ENCODE measurements at regions not wholly inside any gene's neighbourhood (a gene's known extent, or its start where the extent isn't known, plus 50 kb on each side); places are given as distances from the start of the nearest gene placed in this dataset.

DNA sequence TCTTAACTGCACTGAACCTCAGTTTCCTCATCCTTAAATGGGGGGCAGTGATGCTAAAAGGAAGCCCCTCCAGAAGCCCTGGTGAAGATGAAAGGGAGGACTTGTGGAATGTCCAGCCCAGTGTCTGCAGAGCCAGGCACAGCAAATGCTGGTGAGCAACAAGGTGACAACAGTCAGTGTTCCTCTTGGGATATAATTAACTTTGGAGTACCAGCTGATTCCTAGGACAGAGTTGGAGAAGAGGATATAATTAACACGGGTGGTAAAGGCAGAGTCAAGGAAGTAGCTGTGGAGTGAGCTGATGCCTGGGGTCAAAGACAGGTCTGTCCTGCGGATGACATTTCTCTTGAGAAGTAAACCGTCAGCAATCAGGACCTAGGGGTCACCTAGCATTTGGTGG is 60.7 kb upstream of the MRPS6 start:
- no peaks in the 10 kb centered on the region for H3K36me3 ChIP-seq
- H3K4me1 ChIP-seq: no peaks in the 10 kb centered on the region
- no peaks in the 10 kb centered on the region for H3K27me3 ChIP-seq
- H3K9me3 ChIP-seq: peaks cover 0 to 6% of the 10 kb centered on the region in 2 donors
- no peak overlapping the region for H3K27ac ChIP-seq
- 76 to 82% methylated on average over 3 of the region's 3 CpGs for WGBS, 2 donors (ENCODE audit: low coverage in 1 of 2)
- intact Hi-C loops (cut with DNase I; ENCODE audit: low total_unique reads) (no loop called here), in situ Hi-C loops (cut with MboI; ENCODE audit: low pct_ligation_motif_present in 1 of 4, low pct_unique_long_range_greater_than_20kb in 1 of 4, low sequenced_read_pairs in 3 of 4) (no loop called here)
- no peak for DNase-seq
- no peak overlapping the region for H3K4me3 ChIP-seq
- TF ChIP-seq POLR2A (IDR thresholded peaks at IDR 0.05) (no peak), POLR2AphosphoS5 (IDR thresholded peaks at IDR 0.05) (no peak), EP300 (IDR thresholded peaks at IDR 0.05; ENCODE audit: low read depth) (no peak)
- TF ChIP-seq, protein P1, sequence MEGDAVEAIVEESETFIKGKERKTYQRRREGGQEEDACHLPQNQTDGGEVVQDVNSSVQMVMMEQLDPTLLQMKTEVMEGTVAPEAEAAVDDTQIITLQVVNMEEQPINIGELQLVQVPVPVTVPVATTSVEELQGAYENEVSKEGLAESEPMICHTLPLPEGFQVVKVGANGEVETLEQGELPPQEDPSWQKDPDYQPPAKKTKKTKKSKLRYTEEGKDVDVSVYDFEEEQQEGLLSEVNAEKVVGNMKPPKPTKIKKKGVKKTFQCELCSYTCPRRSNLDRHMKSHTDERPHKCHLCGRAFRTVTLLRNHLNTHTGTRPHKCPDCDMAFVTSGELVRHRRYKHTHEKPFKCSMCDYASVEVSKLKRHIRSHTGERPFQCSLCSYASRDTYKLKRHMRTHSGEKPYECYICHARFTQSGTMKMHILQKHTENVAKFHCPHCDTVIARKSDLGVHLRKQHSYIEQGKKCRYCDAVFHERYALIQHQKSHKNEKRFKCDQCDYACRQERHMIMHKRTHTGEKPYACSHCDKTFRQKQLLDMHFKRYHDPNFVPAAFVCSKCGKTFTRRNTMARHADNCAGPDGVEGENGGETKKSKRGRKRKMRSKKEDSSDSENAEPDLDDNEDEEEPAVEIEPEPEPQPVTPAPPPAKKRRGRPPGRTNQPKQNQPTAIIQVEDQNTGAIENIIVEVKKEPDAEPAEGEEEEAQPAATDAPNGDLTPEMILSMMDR (IDR thresholded peaks at IDR 0.05): no peak

DNA sequence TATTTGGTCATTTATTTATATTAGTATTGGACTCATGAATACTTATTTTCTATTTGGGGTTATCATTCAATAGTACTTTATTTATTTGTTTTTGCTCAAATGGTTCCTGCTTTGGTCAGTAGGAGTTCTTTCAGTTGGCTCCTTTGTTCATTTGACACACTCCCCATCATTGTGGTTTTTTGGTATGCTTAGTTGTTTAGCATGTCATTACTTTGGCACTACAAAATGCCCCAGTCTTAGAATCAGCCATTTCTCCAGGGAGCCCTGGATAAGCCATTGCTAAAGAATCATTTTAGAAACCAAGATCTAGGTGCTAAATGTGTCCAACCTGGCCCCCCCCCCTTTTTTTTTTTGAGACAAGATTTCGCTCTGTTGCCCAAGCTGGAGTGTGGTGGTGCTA is 61.7 kb upstream of the MRPS6 start:
- Histone ChIP-seq H3K4me3 (no peak overlapping the region), H3K36me3 (no peaks in the 10 kb centered on the region), H3K4me1 (no peaks in the 10 kb centered on the region), H3K9me3 (peaks cover 0 to 6% of the 10 kb centered on the region in 2 donors), H3K27ac (no peak overlapping the region), H3K27me3 (no peaks in the 10 kb centered on the region)
- DNase-seq: no peak
- WGBS, 2 donors (ENCODE audit: low coverage in 1 of 2): 93 to 100% methylated on average over 1 of the region's 1 CpG
- intact Hi-C loops (cut with DNase I; ENCODE audit: low total_unique reads): no loop called here
- TF ChIP-seq POLR2AphosphoS5 (IDR thresholded peaks at IDR 0.05): no peak
- in situ Hi-C loops (cut with MboI; ENCODE audit: low pct_ligation_motif_present in 1 of 4, low pct_unique_long_range_greater_than_20kb in 1 of 4, low sequenced_read_pairs in 3 of 4): no loop called here

DNA sequence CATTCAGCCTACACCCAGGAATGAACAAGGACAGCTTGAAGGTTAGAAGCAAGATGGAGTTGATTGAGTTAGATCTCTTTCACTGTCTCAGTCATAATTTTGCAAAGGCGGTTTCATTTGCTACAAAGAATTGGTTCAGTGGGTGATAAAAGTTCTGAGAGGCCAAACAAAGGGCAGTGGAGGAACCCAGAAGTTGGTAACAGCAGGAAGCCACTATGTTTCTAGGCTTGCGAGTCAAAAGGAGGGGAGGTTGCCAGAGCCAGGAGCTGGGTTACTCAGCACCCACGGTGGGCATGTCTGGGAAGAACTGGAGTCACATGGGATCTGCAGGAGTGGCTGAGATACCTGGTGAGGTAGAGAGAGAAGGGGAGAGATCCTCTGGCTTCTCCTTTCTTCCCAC is 64.2 kb upstream of the MRPS6 start:
- Histone ChIP-seq H3K4me1 (no peaks in the 10 kb centered on the region), H3K27ac (no peak overlapping the region), H3K4me3 (no peak overlapping the region), H3K36me3 (no peaks in the 10 kb centered on the region), H3K27me3 (no peaks in the 10 kb centered on the region), H3K9me3 (peaks cover 0 to 6% of the 10 kb centered on the region in 2 donors)
- intact Hi-C loops (cut with DNase I; ENCODE audit: low total_unique reads): no loop called here
- in situ Hi-C loops (cut with MboI; ENCODE audit: low pct_ligation_motif_present in 1 of 4, low pct_unique_long_range_greater_than_20kb in 1 of 4, low sequenced_read_pairs in 3 of 4): no loop called here
- DNase-seq: no peak
- TF ChIP-seq EP300 (IDR thresholded peaks at IDR 0.05; ENCODE audit: low read depth): no peak
- TF ChIP-seq POLR2A (IDR thresholded peaks at IDR 0.05): no peak
- TF ChIP-seq POLR2AphosphoS5 (IDR thresholded peaks at IDR 0.05): no peak
- TF ChIP-seq, protein P1 (IDR thresholded peaks at IDR 0.05): no peak
- 39 to 76% methylated on average over 2 to 3 of the region's 3 CpGs for WGBS, 2 donors (ENCODE audit: low coverage in 1 of 2)

DNA sequence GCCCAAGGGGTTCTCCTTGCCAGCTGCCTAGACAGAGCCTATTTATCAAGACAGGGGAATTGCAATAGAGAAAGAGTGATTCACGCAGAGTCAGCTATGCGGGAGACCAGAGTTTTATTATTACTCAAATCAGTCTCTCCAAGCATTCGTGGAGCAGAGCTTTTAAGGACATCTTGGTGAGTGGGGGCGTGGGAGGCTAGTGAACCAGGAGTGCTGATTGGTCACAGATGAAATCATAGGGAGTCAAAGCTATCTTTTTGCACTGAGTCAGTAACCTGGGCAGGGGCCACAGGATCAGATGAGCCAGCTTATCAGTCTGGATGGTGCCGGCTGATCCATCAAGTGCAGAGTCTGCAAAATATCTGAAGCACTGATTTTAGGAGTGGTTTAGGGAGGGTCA is 64.8 kb upstream of the MRPS6 start:
- H3K9me3 ChIP-seq: peaks cover 0 to 6% of the 10 kb centered on the region in 2 donors
- TF ChIP-seq POLR2A (IDR thresholded peaks at IDR 0.05) (no peak), EP300 (IDR thresholded peaks at IDR 0.05; ENCODE audit: low read depth) (no peak), POLR2AphosphoS5 (IDR thresholded peaks at IDR 0.05) (no peak)
- TF ChIP-seq, protein P1 (IDR thresholded peaks at IDR 0.05): no peak
- DNase-seq: no peak
- 85% methylated on average over 5 of the region's 5 CpGs; no CpG with 5 or more reads in 1 of the 2 donors for WGBS, 2 donors (ENCODE audit: low coverage in 1 of 2)
- H3K27ac ChIP-seq: no peak overlapping the region
- no peaks in the 10 kb centered on the region for H3K36me3 ChIP-seq
- intact Hi-C loops (cut with DNase I; ENCODE audit: low total_unique reads): no loop called here
- in situ Hi-C loops (cut with MboI; ENCODE audit: low pct_ligation_motif_present in 1 of 4, low pct_unique_long_range_greater_than_20kb in 1 of 4, low sequenced_read_pairs in 3 of 4): no loop called here
- H3K4me3 ChIP-seq: no peak overlapping the region
- no peaks in the 10 kb centered on the region for H3K4me1 ChIP-seq
- no peaks in the 10 kb centered on the region for H3K27me3 ChIP-seq

DNA sequence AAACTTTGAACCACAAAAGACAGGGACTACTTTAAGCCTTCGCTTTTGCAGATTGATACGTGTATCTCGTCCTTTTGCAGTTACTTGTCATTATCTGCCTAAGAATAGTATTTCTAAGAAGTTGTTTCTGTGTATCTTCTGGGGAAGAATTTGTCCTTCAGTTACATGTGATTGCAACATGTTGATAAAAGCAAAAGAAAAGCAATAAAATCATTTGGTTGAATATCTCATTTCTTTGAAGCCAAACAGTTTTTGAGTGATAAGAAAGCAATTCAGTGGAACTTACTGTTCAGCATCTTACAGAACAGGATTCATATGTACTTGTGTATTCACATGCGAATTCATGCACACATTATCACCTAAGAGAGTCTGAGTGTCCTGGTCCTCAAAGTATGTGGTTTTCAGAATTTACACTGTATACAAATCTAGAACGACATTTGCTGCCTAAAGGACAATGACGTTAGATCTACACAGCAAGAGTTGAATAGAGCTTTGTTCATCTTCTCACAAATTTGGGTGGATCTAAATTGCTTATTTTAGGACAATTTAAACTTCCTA is 66.7 kb upstream of the MRPS6 start:
- in situ Hi-C loops (cut with MboI; ENCODE audit: low pct_ligation_motif_present in 1 of 4, low pct_unique_long_range_greater_than_20kb in 1 of 4, low sequenced_read_pairs in 3 of 4): no loop called here
- WGBS, 2 donors (ENCODE audit: low coverage in 1 of 2): 54 to 56% methylated on average over 6 of the region's 6 CpGs
- TF ChIP-seq, protein P1 (IDR thresholded peaks at IDR 0.05): no peak
- TF ChIP-seq EP300 (IDR thresholded peaks at IDR 0.05; ENCODE audit: low read depth): no peak
- no peak for TF ChIP-seq POLR2AphosphoS5 (IDR thresholded peaks at IDR 0.05)
- no peak for TF ChIP-seq POLR2A (IDR thresholded peaks at IDR 0.05)

More for the DNA sequence above, 66.7 kb upstream of the MRPS6 start:
- H3K27me3 ChIP-seq: no peaks in the 10 kb centered on the region
- no peak overlapping the region for H3K4me3 ChIP-seq
- no peak for DNase-seq
- H3K36me3 ChIP-seq: no peaks in the 10 kb centered on the region
- intact Hi-C loops (cut with DNase I; ENCODE audit: low total_unique reads): no loop called here
- no peaks in the 10 kb centered on the region for H3K4me1 ChIP-seq
- H3K27ac ChIP-seq: no peak overlapping the region
- peaks cover 0 to 3% of the 10 kb centered on the region in 2 donors for H3K9me3 ChIP-seq

Data from transverse colon (tissue), 4 donors.